ENCODE measurements at regions not wholly inside any gene's neighbourhood (a gene's known extent, or its start where the extent isn't known, plus 50 kb on each side); places are given as distances from the start of the nearest gene placed in this dataset.

GRCh38 chr4:58514299-58514698, 1404.1 kb upstream of the IGFBP7 start:
- TF ChIP-seq CTCF (IDR thresholded peaks at IDR 0.05) (no peak), POLR2A (IDR thresholded peaks at IDR 0.05) (no peak), POLR2AphosphoS5 (IDR thresholded peaks at IDR 0.05) (no peak)
